ENCODE measurements at regions not wholly inside any gene's neighbourhood (a gene's known extent, or its start where the extent isn't known, plus 50 kb on each side); places are given as distances from the start of the nearest gene placed in this dataset.

GRCh38 chr3:5899014-5899761, 711.7 kb downstream of the EDEM1 start:
- H3K4me2 ChIP-seq (ENCODE audit: low read depth, low read length) = no peak overlapping the region
- H4K20me1 ChIP-seq (ENCODE audit: insufficient read depth, low read length) = no peaks in the 10 kb centered on the region
- H3K27ac ChIP-seq (ENCODE audit: extremely low read length, insufficient read depth, low read length) = no peak overlapping the region
- no peak overlapping the region for H3K9ac ChIP-seq (ENCODE audit: insufficient read depth, low read depth, low read length)
- ATAC-seq = no peak
- peaks cover 73% of the 10 kb centered on the region for H3K9me3 ChIP-seq (ENCODE audit: low read length)
- ChIA-PET POLR2A (no interaction called here), CTCF (ENCODE audit: low intra/inter-chr PET ratio, low total read pairs) (no interaction called here)
- intact Hi-C loops (cut with micrococcal nuclease; ENCODE audit: unreplicated experiment) (no loop called here), in situ Hi-C loops (cut with HindIII; ENCODE audit: extremely low pct_ligation_motif_present, low pct_unique_long_range_greater_than_20kb) (no loop called here)
- H3K4me1 ChIP-seq (ENCODE audit: insufficient read depth, low read length) = no peaks in the 10 kb centered on the region
- TF ChIP-seq ZFP36L1 (CRISPR knock-in tag; IDR thresholded peaks at IDR 0.05) = no peak
- no peak for TF ChIP-seq HNF4A (CRISPR knock-in tag; IDR thresholded peaks at IDR 0.05)
- no peak for TF ChIP-seq ZNF564 (CRISPR knock-in tag; IDR thresholded peaks at IDR 0.05)
- TF ChIP-seq ZNF720 (CRISPR knock-in tag; IDR thresholded peaks at IDR 0.05) = no peak
- TF ChIP-seq ZNF674 (CRISPR knock-in tag; IDR thresholded peaks at IDR 0.05; ENCODE audit: low read depth) = no peak
- TF ChIP-seq CBX5 (CRISPR knock-in tag; IDR thresholded peaks at IDR 0.05; ENCODE audit: borderline replicate concordance) = no peak
- no peak for TF ChIP-seq TCF12 (IDR thresholded peaks at IDR 0.05)
- TF ChIP-seq TCF12 (CRISPR knock-in tag; IDR thresholded peaks at IDR 0.05) = no peak
- no peak for TF ChIP-seq MAFG (CRISPR knock-in tag; IDR thresholded peaks at IDR 0.05)
- no peak for TF ChIP-seq SRY (CRISPR knock-in tag; IDR thresholded peaks at IDR 0.05)
- no peak for TF ChIP-seq TSC22D2 (CRISPR knock-in tag; IDR thresholded peaks at IDR 0.05; ENCODE audit: borderline replicate concordance)
- TF ChIP-seq MXD1 (CRISPR knock-in tag; IDR thresholded peaks at IDR 0.05) = no peak
- TF ChIP-seq ZNF317 (CRISPR knock-in tag; IDR thresholded peaks at IDR 0.05) = no peak
- no peak for TF ChIP-seq RCOR2 (CRISPR knock-in tag; IDR thresholded peaks at IDR 0.05)
- TF ChIP-seq SMARCE1 (IDR thresholded peaks at IDR 0.05; ENCODE audit: borderline replicate concordance) = no peak
- TF ChIP-seq SOX13 (IDR thresholded peaks at IDR 0.05) = no peak
- TF ChIP-seq SOX13 (CRISPR knock-in tag; conservative IDR thresholded peaks at IDR 0.05 in 1 of 2, IDR thresholded peaks at IDR 0.05 in 1 of 2) = no peak
- no peak for TF ChIP-seq ARNT2 (CRISPR knock-in tag; IDR thresholded peaks at IDR 0.05; ENCODE audit: low read depth)
- TF ChIP-seq HINFP (CRISPR knock-in tag; IDR thresholded peaks at IDR 0.05; ENCODE audit: low read depth) = no peak
- TF ChIP-seq KLF16 (CRISPR knock-in tag; IDR thresholded peaks at IDR 0.05) = no peak
- TF ChIP-seq RAD21 (CRISPR knock-in tag; IDR thresholded peaks at IDR 0.05) = no peak
- BruUV-seq (replicated peaks) = no TSS peak
- no peaks in the 10 kb centered on the region; a peak in 1 of 5 replicates for H3K27me3 ChIP-seq (ENCODE audit: control insufficient read depth in 1 of 2, insufficient read depth in 2 of 2, low read length in 2 of 2)
- no peaks in the 10 kb centered on the region for H3K79me2 ChIP-seq (ENCODE audit: insufficient read depth, low read length)
- FAIRE-seq = no peak
- DNase-seq (ENCODE audit: low spot score) = no peak
- H3K36me3 ChIP-seq (replicated peaks in 1 of 2; ENCODE audit: control insufficient read depth in 1 of 2, insufficient read depth in 2 of 2, low read length in 2 of 2) = no peaks in the 10 kb centered on the region
- no peak overlapping the region for H3K4me3 ChIP-seq (replicated peaks in 1 of 3; ENCODE audit: insufficient read depth in 1 of 3, low read depth in 2 of 3, low read length in 3 of 3)
- WGBS (ENCODE audit: low lambda C conversion rate) = 3% methylated on average over 3 of the region's 3 CpGs
- H2AFZ ChIP-seq (ENCODE audit: low read length) = no peak overlapping the region
